ENCODE measurements at regions not wholly inside any gene's neighbourhood (a gene's known extent, or its start where the extent isn't known, plus 50 kb on each side); places are given as distances from the start of the nearest gene placed in this dataset.

DNA sequence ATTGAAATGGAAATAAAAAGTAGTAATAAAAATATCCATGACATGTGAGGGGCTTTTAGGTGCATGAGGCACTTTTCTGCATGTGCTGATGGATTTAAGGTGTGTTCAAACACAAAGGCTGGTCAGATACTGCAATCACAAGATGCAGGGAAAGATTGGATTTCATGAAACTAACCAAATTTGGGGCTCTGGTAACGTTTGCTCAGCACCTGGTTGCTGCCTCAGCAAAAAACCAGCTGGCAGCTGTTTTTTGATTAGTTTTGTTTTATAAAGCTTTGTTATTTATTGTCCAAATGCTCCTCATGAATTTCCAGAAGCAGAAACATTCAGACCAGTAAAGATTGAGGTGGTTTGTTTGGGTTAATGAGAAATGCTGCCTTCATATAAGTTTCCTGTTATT, 195.7 kb upstream of the NRG3 start:
- Mint-ChIP-seq H3K36me3 (no peaks in the 10 kb centered on the region), H3K27ac (no peak overlapping the region), H3K9me3 (no peaks in the 10 kb centered on the region), H3K4me3 (no peak overlapping the region), H3K4me1 (ENCODE audit: unreplicated experiment) (no peaks in the 10 kb centered on the region), H3K27me3 (no peaks in the 10 kb centered on the region)
- DNase-seq (ENCODE audit: extremely low spot score, unreplicated experiment) = no peak
- no peak for TF ChIP-seq CTCF (conservative IDR thresholded peaks at IDR 0.05)

GRCh38 chr10:81680359-81680758, 194.6 kb upstream of the NRG3 start:
- no peaks in the 10 kb centered on the region for H3K9me3 Mint-ChIP-seq
- H3K27ac Mint-ChIP-seq = no peak overlapping the region
- TF ChIP-seq CTCF (conservative IDR thresholded peaks at IDR 0.05) = no peak
- no peaks in the 10 kb centered on the region for H3K36me3 Mint-ChIP-seq
- H3K4me1 Mint-ChIP-seq (ENCODE audit: unreplicated experiment) = no peaks in the 10 kb centered on the region
- DNase-seq (ENCODE audit: extremely low spot score, unreplicated experiment) = no peak
- H3K27me3 Mint-ChIP-seq = no peaks in the 10 kb centered on the region
- H3K4me3 Mint-ChIP-seq = no peak overlapping the region

DNA sequence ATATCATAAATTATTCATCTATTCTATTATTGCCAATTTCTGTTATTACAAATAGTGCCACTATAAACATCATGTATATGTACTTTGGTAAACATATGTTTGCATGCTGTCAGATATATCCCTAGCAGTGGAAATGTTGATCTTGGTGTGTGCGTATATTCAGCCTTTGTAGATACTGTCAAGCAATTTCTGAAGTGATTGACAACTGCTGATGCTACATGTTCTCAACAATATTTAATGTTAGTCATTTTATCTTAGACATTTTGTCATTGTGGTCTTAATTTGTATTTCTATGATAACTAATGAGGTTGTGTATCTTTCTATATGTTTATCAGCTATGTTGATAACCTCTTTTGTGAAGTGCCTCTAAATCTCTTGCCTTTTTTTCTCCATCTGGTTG, 186.5 kb upstream of the NRG3 start:
- Mint-ChIP-seq H3K4me1 (ENCODE audit: unreplicated experiment) (no peaks in the 10 kb centered on the region), H3K27me3 (no peaks in the 10 kb centered on the region), H3K36me3 (no peaks in the 10 kb centered on the region), H3K9me3 (peaks cover 8% of the 10 kb centered on the region), H3K27ac (no peak overlapping the region), H3K4me3 (no peak overlapping the region)
- DNase-seq (ENCODE audit: extremely low spot score, unreplicated experiment) = no peak
- no peak for TF ChIP-seq CTCF (conservative IDR thresholded peaks at IDR 0.05)

GRCh38 chr10:81696609-81697388, 178.2 kb upstream of the NRG3 start:
- H3K4me1 Mint-ChIP-seq (ENCODE audit: unreplicated experiment) = no peaks in the 10 kb centered on the region
- DNase-seq (ENCODE audit: extremely low spot score, unreplicated experiment) = no peak
- H3K27me3 Mint-ChIP-seq = no peaks in the 10 kb centered on the region
- H3K4me3 Mint-ChIP-seq = no peak overlapping the region
- peaks cover 14% of the 10 kb centered on the region for H3K9me3 Mint-ChIP-seq
- H3K27ac Mint-ChIP-seq = no peak overlapping the region
- no peaks in the 10 kb centered on the region for H3K36me3 Mint-ChIP-seq
- TF ChIP-seq CTCF (conservative IDR thresholded peaks at IDR 0.05) = no peak

- DNase-seq (ENCODE audit: extremely low spot score, unreplicated experiment) = no peak
- H3K27ac Mint-ChIP-seq = no peak overlapping the region
- no peak overlapping the region for H3K4me3 Mint-ChIP-seq
- no peaks in the 10 kb centered on the region for H3K27me3 Mint-ChIP-seq
- H3K9me3 Mint-ChIP-seq = no peaks in the 10 kb centered on the region
- H3K4me1 Mint-ChIP-seq (ENCODE audit: unreplicated experiment) = no peaks in the 10 kb centered on the region
- H3K36me3 Mint-ChIP-seq = no peaks in the 10 kb centered on the region
- no peak for TF ChIP-seq CTCF (conservative IDR thresholded peaks at IDR 0.05)
These were observed 170.4 kb upstream of the NRG3 start for GRCh38 chr10:81704596-81704995.

All from type B pancreatic cell (in vitro differentiated cells).